GM12875 (cell line): ENCODE measurements at regions not wholly inside any gene's neighbourhood (a gene's known extent, or its start where the extent isn't known, plus 50 kb on each side); places are given as distances from the start of the nearest gene placed in this dataset.

Experiments used
- H3K4me3 ChIP-seq: one replicate; pipeline ENCODE4 v1.5.1; 2011; ENCODE audit warnings: low read depth, low read length, control low read depth
- TF ChIP-seq, protein P1 (sequence below): IDR thresholded peaks from 2 replicates; pipeline ENCODE4 v1.5.1; 2011; ENCODE audit warnings: low read depth, mild to moderate bottlenecking, control low read depth, inconsistent platforms, low read length, moderate library complexity, borderline replicate concordance; ENCODE audit not compliant: insufficient read depth

DNA sequence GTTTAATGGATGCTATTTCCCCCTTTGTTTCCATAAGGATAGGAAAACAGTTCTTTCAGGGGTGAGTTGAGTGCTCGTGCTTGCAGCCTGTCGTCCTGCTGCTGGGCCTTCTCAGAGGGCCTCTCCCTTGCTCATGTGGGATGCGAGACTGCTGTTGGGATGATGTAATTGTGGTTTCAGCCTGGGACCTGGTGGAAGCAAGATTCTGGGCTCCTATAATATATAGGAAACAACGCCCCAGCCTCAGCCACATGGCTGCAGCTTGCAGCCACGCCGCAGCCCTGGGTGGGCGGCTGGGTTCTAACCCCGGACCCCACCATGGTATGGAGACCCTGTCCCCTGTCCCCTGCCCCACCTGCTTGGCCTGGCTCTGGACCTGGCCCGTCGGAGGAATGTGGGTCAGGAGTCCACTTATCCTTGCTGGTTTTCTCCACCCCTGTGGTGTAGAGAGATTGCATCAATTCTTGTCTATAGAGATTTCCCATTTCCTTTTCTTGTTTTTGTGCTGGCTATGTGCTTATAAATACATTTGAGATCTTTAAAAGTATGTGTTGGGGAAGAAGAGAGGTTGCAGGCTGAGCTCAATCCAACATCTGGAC, 357.8 kb downstream of the SIPA1L2 start:
- H3K4me3 ChIP-seq = no peak overlapping the region
- TF ChIP-seq, protein P1, sequence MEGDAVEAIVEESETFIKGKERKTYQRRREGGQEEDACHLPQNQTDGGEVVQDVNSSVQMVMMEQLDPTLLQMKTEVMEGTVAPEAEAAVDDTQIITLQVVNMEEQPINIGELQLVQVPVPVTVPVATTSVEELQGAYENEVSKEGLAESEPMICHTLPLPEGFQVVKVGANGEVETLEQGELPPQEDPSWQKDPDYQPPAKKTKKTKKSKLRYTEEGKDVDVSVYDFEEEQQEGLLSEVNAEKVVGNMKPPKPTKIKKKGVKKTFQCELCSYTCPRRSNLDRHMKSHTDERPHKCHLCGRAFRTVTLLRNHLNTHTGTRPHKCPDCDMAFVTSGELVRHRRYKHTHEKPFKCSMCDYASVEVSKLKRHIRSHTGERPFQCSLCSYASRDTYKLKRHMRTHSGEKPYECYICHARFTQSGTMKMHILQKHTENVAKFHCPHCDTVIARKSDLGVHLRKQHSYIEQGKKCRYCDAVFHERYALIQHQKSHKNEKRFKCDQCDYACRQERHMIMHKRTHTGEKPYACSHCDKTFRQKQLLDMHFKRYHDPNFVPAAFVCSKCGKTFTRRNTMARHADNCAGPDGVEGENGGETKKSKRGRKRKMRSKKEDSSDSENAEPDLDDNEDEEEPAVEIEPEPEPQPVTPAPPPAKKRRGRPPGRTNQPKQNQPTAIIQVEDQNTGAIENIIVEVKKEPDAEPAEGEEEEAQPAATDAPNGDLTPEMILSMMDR = no peak

DNA sequence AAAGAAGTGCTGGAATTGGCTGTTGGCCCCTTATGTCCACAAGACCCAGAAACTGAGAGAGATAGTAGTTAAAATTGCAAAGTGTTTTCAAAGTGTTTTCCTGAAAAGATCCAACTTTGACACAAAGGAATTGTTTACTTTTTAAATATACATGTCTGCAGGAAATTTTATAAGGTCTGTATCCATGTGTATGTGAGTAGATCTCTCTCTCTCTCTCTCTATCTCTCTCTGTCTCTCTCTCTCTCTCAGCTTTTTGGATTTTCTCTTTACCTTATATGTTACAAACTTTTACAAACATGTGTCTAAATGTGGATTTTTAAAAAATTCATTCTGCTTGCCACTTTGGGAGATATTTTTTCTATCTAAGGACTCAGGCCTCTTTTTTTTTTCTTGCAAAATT, 358.6 kb downstream of the SIPA1L2 start:
- H3K4me3 ChIP-seq = no peak overlapping the region
- TF ChIP-seq, protein P1 = no peak

DNA sequence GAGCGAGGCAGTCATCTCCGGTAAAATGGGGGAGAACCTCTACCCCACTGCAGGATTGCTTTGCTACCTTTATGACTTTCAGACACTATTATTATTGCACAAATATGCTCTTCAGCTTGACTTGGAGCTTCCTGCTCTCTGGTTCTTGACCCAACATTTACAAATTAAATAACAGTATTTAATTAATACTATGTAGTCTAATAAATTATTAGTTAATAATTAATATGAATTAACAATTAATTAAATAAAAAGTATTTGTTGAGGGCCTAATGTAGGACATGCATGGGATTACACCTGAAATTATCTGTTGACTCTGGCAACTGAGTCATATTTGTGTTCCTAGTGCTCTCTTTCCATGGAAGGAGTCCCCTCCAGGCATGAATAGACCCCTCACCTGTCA, 359.9 kb downstream of the SIPA1L2 start:
- H3K4me3 ChIP-seq = no peak overlapping the region
- TF ChIP-seq, protein P1 = no peak

DNA sequence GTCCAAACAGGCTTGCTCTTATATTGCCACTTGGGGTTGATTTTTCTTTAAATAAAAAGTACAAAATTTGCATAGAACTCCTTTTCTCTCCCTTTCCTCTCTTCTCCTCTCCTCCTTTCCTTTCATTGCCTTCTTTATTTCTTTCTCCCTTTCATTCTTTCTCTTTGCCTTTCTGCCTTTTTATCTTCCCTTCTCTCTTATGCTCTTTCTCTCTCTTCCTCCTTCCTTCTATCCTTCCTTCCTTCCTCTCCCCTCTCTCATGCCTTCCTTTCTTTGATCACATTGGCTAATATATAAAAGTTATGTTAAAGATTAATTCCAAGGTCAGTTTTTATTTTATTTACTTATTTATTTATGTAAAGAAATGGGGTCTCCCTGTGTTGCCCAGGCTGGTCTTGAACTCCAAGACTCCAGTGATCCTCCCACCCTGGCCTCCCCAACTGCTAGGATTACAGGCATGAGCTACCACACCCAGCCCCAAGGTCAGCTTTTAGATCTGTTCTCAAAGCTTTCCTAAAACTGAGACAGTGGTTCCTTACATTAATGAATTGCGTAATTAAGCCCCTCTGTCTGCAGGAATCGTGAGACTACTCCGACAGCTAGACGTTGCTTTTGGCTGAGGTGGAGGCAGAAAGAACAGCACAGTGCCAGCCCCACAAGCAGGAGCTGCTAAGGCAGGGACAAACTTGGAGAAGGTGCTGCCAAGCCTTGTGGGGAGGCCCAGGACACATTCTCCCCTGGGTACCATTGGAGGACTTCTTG, 361.9 kb downstream of the SIPA1L2 start:
- H3K4me3 ChIP-seq = no peak overlapping the region
- TF ChIP-seq, protein P1 = no peak

DNA sequence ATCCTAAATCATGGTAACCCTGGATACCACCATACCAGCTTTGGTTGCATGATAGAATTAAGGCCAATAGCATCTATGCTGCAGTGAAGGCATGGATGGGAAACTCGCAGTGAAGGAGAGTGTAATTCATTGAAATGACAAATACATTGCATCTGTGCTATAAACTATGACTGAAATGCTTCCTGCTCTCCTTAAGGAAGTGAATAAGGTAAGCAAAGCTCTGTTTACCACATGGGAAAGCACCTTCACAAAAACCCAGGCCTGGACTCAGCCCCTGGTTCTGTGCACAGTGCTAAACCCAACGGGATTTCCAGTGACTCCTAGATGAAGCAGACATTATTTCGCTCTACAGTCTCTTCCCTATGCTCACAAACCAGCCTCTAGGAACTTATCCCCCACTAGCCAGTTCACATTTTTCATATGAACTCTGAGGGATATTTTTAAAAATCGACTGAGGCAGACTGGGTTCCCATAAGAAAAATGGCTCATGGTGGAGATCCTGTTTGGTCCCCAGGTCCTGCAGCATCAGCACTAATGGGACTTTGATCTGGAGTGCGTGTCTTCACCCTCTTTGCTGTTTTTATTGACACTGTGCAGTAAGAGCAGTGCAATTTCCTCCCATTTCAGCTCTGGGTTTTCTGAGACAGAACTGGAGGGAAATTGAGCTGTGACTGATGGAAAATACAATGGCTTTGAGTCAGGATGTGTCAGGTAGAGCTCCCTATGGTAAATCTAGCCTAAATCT, 362.7 kb downstream of the SIPA1L2 start:
- H3K4me3 ChIP-seq = no peak overlapping the region
- TF ChIP-seq, protein P1 = no peak

DNA sequence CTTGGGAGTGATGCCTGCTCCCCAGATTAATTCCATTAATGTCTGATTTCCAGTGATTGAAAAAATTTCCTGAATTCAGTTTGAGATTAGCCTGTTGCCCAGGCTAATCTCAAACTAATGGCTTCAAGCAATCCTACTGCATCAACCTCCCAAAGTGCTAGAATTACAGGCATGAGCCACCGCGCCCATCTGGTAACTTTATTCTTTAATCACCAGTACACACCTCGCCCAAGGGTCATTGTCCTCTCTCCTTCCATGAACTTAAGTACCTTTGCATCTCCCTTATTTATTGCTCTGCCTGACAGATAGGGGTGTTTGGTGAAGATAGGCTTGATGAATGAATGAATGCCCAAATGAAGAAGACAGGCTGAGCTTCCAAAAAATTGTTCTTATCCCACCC, 366.5 kb downstream of the SIPA1L2 start:
- H3K4me3 ChIP-seq = no peak overlapping the region
- TF ChIP-seq, protein P1 = no peak
